HUES64 (cell line): ENCODE measurements at regions not wholly inside any gene's neighbourhood (a gene's known extent, or its start where the extent isn't known, plus 50 kb on each side); places are given as distances from the start of the nearest gene placed in this dataset.

ENCODE experiments used
- H3K27ac ChIP-seq: 2 replicates; pipeline ENCODE4 v1.7.0; 2013; ENCODE audit warnings: low read depth, low read length, inconsistent platforms
- H3K27me3 ChIP-seq: 2 replicates; pipeline ENCODE4 v1.6.1; 2013; ENCODE audit warnings: mild to moderate bottlenecking, low read length; ENCODE audit not compliant: insufficient read depth
- H3K36me3 ChIP-seq: 2 replicates; pipeline ENCODE4 v1.6.1; 2013; ENCODE audit warnings: mild to moderate bottlenecking, low read length; ENCODE audit not compliant: insufficient read depth
- H3K4me1 ChIP-seq: 2 replicates; pipeline ENCODE4 v1.6.1; 2013; ENCODE audit warnings: mild to moderate bottlenecking, low read length, moderate library complexity; ENCODE audit not compliant: insufficient read depth
- H3K4me3 ChIP-seq: 2 replicates; pipeline ENCODE4 v1.5.1; 2013; ENCODE audit warnings: mild to moderate bottlenecking, low read length, moderate library complexity
- H3K9ac ChIP-seq: 2 replicates; pipeline ENCODE4 v1.6.1; 2013; ENCODE audit warnings: mild to moderate bottlenecking, low read depth, low read length
- H3K9me3 ChIP-seq: 2 replicates; pipeline ENCODE4 v1.6.1; 2013; ENCODE audit warnings: low read depth, low read length; ENCODE audit not compliant: insufficient read depth
- WGBS: fragments of 150-250, 120-280 bp; methylation state at CpG from one replicate; pipeline ENCODE4 v1.1.7; 2013; ENCODE audit warnings: missing lambda C conversion rate; 5-methylcytosine and 5-hydroxymethylcytosine counted together

- Histone ChIP-seq H3K27me3 (no peaks in the 10 kb centered on the region), H3K36me3 (no peaks in the 10 kb centered on the region), H3K9me3 (no peaks in the 10 kb centered on the region), H3K9ac (no peak overlapping the region), H3K4me3 (no peak overlapping the region), H3K4me1 (no peaks in the 10 kb centered on the region), H3K27ac (no peak overlapping the region)
- 75% methylated on average over 2 of the region's 2 CpGs for WGBS
Observed at GRCh38 chr3:117277816-117278215, 568.2 kb downstream of the TUSC7 start.

- Histone ChIP-seq H3K27ac (no peak overlapping the region), H3K4me1 (no peaks in the 10 kb centered on the region), H3K36me3 (no peaks in the 10 kb centered on the region), H3K9me3 (no peaks in the 10 kb centered on the region), H3K27me3 (no peaks in the 10 kb centered on the region), H3K4me3 (no peak overlapping the region), H3K9ac (no peak overlapping the region)
- WGBS: 90% methylated on average over 5 of the region's 5 CpGs
Observed at GRCh38 chr3:117278424-117279190, 569.0 kb downstream of the TUSC7 start.

GRCh38 chr3:117281371-117281770 is 571.8 kb downstream of the TUSC7 start:
- H3K27me3 ChIP-seq: no peaks in the 10 kb centered on the region
- H3K27ac ChIP-seq: no peak overlapping the region
- no peak overlapping the region for H3K4me3 ChIP-seq
- no peaks in the 10 kb centered on the region for H3K9me3 ChIP-seq
- 95% methylated on average over 3 of the region's 3 CpGs for WGBS
- no peak overlapping the region for H3K9ac ChIP-seq
- H3K4me1 ChIP-seq: no peaks in the 10 kb centered on the region
- H3K36me3 ChIP-seq: no peaks in the 10 kb centered on the region

GRCh38 chr3:117282566-117282965 is 573.0 kb downstream of the TUSC7 start:
- Histone ChIP-seq H3K27ac (no peak overlapping the region), H3K4me1 (no peaks in the 10 kb centered on the region), H3K36me3 (no peaks in the 10 kb centered on the region), H3K9ac (no peak overlapping the region), H3K4me3 (no peak overlapping the region), H3K9me3 (no peaks in the 10 kb centered on the region), H3K27me3 (no peaks in the 10 kb centered on the region)
- 92% methylated on average over 4 of the region's 4 CpGs for WGBS

GRCh38 chr3:117285737-117286136 is 576.2 kb downstream of the TUSC7 start:
- Histone ChIP-seq H3K9me3 (no peaks in the 10 kb centered on the region), H3K27ac (no peak overlapping the region), H3K4me1 (no peaks in the 10 kb centered on the region), H3K9ac (no peak overlapping the region), H3K27me3 (no peaks in the 10 kb centered on the region), H3K4me3 (no peak overlapping the region), H3K36me3 (no peaks in the 10 kb centered on the region)
- 60% methylated on average over 4 of the region's 4 CpGs for WGBS

- no peak overlapping the region for H3K4me3 ChIP-seq
- H3K27me3 ChIP-seq: no peaks in the 10 kb centered on the region
- H3K27ac ChIP-seq: no peak overlapping the region
- no peaks in the 10 kb centered on the region for H3K9me3 ChIP-seq
- H3K9ac ChIP-seq: no peak overlapping the region
- no peaks in the 10 kb centered on the region for H3K36me3 ChIP-seq
- peaks cover 2% of the 10 kb centered on the region; the same call in 1 of the 2 replicates for H3K4me1 ChIP-seq
Observed at GRCh38 chr3:117286488-117286887, 576.9 kb downstream of the TUSC7 start.

- Histone ChIP-seq H3K9me3 (no peaks in the 10 kb centered on the region), H3K27me3 (no peaks in the 10 kb centered on the region), H3K36me3 (no peaks in the 10 kb centered on the region), H3K4me1 (peaks cover 11% of the 10 kb centered on the region), H3K4me3 (no peak overlapping the region), H3K9ac (no peak overlapping the region), H3K27ac (no peak overlapping the region)
- WGBS: 83% methylated on average over 4 of the region's 4 CpGs
Observed at GRCh38 chr3:117287602-117288001, 578.0 kb downstream of the TUSC7 start.

GRCh38 chr3:117291476-117291875 is 581.9 kb downstream of the TUSC7 start:
- Histone ChIP-seq H3K27me3 (no peaks in the 10 kb centered on the region), H3K4me3 (no peak overlapping the region), H3K36me3 (no peaks in the 10 kb centered on the region), H3K27ac (no peak overlapping the region), H3K9me3 (no peaks in the 10 kb centered on the region), H3K9ac (no peak overlapping the region), H3K4me1 (peaks cover 11% of the 10 kb centered on the region)
- WGBS: 71% methylated on average over 1 of the region's 1 CpG

GRCh38 chr3:117297065-117297464 is 587.5 kb downstream of the TUSC7 start:
- Histone ChIP-seq H3K36me3 (no peaks in the 10 kb centered on the region), H3K9me3 (no peaks in the 10 kb centered on the region), H3K27me3 (no peaks in the 10 kb centered on the region), H3K27ac (no peak overlapping the region), H3K9ac (no peak overlapping the region), H3K4me3 (no peak overlapping the region), H3K4me1 (peaks cover 3% of the 10 kb centered on the region)
- WGBS: no CpG with 5 or more reads among the region's 1 CpG

- Histone ChIP-seq H3K4me1 (no peaks in the 10 kb centered on the region), H3K36me3 (no peaks in the 10 kb centered on the region), H3K9ac (no peak overlapping the region), H3K9me3 (no peaks in the 10 kb centered on the region), H3K27me3 (no peaks in the 10 kb centered on the region), H3K4me3 (no peak overlapping the region), H3K27ac (no peak overlapping the region)
- WGBS: 91% methylated on average over 2 of the region's 2 CpGs
Observed at GRCh38 chr3:117297541-117297940, 588.0 kb downstream of the TUSC7 start.

GRCh38 chr3:117298273-117298672 is 588.7 kb downstream of the TUSC7 start:
- H3K36me3 ChIP-seq: no peaks in the 10 kb centered on the region
- H3K27me3 ChIP-seq: no peaks in the 10 kb centered on the region
- no peak overlapping the region for H3K9ac ChIP-seq
- no peaks in the 10 kb centered on the region for H3K9me3 ChIP-seq
- no peaks in the 10 kb centered on the region for H3K4me1 ChIP-seq
- no peak overlapping the region for H3K27ac ChIP-seq
- H3K4me3 ChIP-seq: no peak overlapping the region

- Histone ChIP-seq H3K9ac (no peak overlapping the region), H3K27me3 (no peaks in the 10 kb centered on the region), H3K27ac (no peak overlapping the region), H3K4me1 (no peaks in the 10 kb centered on the region), H3K9me3 (no peaks in the 10 kb centered on the region), H3K36me3 (no peaks in the 10 kb centered on the region), H3K4me3 (no peak overlapping the region)
- WGBS: 95% methylated on average over 6 of the region's 7 CpGs
Observed at GRCh38 chr3:117302428-117302827, 592.8 kb downstream of the TUSC7 start.
